ENCODE measurements at regions not wholly inside any gene's neighbourhood (a gene's known extent, or its start where the extent isn't known, plus 50 kb on each side); places are given as distances from the start of the nearest gene placed in this dataset.

- H3K79me2 ChIP-seq (ENCODE audit: insufficient read depth), result no peaks in the 10 kb centered on the region
- H3K9me3 ChIP-seq (ENCODE audit: low read depth), result no peaks in the 10 kb centered on the region
- H3K4me3 ChIP-seq, result no peak overlapping the region
- no peak overlapping the region for H3K27ac ChIP-seq
- no peaks in the 10 kb centered on the region for H3F3A ChIP-seq (ENCODE audit: insufficient read depth)
- no peaks in the 10 kb centered on the region for H3K9me2 ChIP-seq (ENCODE audit: insufficient read depth)
- H3K4me1 ChIP-seq (ENCODE audit: insufficient read depth), result no peaks in the 10 kb centered on the region
- H3K27me3 ChIP-seq (replicated peaks; ENCODE audit: insufficient read depth), result no peaks in the 10 kb centered on the region
- no peak overlapping the region for H3K4me2 ChIP-seq (ENCODE audit: unreplicated experiment)
- H3K9ac ChIP-seq, result no peak overlapping the region
- no peaks in the 10 kb centered on the region for H4K20me1 ChIP-seq (ENCODE audit: insufficient read depth)
- no peak overlapping the region for H2AFZ ChIP-seq
- TF ChIP-seq EZH2 (IDR thresholded peaks at IDR 0.05; ENCODE audit: insufficient read depth, poor library complexity, severe bottlenecking), result no peak
- DNase-seq, result no peak
- H3K36me3 ChIP-seq (ENCODE audit: low read depth), result no peaks in the 10 kb centered on the region
- 14 to 29% methylated on average over 3 of the region's 3 CpGs for WGBS, 2 experiments (ENCODE audit: low coverage in 1 of 2, low lambda C conversion rate in 2 of 2, missing lambda C conversion rate in 2 of 2)
- in situ Hi-C loops (cut with MboI), result no loop called here
Observed at GRCh38 chr7:48786951-48787350, 137.4 kb upstream of the CDC14C start.

DNA sequence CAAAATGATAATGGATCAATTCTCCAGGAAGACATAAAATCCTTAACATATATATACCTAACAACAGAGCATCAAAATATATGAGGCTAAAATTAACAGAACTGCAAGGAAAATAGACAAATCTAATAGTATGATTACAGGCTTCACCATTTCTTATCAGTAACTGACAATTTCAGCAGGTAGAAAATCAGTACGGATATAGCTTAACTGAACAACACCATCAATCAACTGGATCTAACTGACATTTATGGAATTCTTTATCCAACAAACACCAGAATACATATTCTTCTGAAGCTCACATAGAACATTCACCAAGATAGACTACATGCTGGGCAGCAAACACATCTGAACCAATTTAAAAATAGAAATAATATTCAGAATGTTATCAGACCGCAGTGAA, 121.1 kb upstream of the CDC14C start:
- TF ChIP-seq EZH2phosphoT487 (IDR thresholded peaks at IDR 0.05; ENCODE audit: insufficient read depth, low read depth) (no peak), EZH2 (IDR thresholded peaks at IDR 0.05; ENCODE audit: insufficient read depth, poor library complexity, severe bottlenecking) (no peak)
- Histone ChIP-seq H3K27ac (no peak overlapping the region), H3F3A (ENCODE audit: insufficient read depth) (no peaks in the 10 kb centered on the region), H3K9ac (no peak overlapping the region), H3K9me2 (ENCODE audit: insufficient read depth) (no peaks in the 10 kb centered on the region), H3K36me3 (ENCODE audit: low read depth) (no peaks in the 10 kb centered on the region), H3K4me2 (ENCODE audit: unreplicated experiment) (no peak overlapping the region), H2AFZ (no peak overlapping the region), H3K79me2 (ENCODE audit: insufficient read depth) (no peaks in the 10 kb centered on the region), H4K20me1 (ENCODE audit: insufficient read depth) (no peaks in the 10 kb centered on the region), H3K4me1 (ENCODE audit: insufficient read depth) (no peaks in the 10 kb centered on the region), H3K9me3 (ENCODE audit: low read depth) (no peaks in the 10 kb centered on the region), H3K4me3 (no peak overlapping the region), H3K27me3 (replicated peaks; ENCODE audit: insufficient read depth) (no peaks in the 10 kb centered on the region)
- in situ Hi-C loops (cut with MboI), result no loop called here
- no peak for DNase-seq
- WGBS, 2 experiments (ENCODE audit: low coverage in 1 of 2, low lambda C conversion rate in 2 of 2, missing lambda C conversion rate in 2 of 2), result 15 to 31% methylated on average over 2 of the region's 2 CpGs

DNA sequence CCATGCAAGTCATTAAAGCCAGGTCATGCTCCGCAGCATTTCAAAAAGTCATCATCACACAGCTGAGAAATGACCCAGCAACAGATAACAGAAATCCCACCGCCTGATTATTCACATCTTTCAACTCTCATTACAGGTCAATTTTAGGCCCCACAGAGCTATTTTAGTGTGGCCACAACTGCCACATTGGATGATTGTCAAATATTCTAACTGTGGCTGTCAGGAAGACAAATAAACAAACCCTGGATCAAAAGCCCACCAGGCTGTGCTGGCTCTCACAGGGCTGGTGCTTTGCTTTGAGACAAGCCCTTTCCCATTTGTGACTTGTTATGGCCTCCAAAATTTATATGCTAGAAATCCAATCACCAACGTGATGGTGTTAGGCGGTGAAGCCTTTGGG, 117.6 kb upstream of the CDC14C start:
- TF ChIP-seq EZH2 (IDR thresholded peaks at IDR 0.05; ENCODE audit: insufficient read depth, poor library complexity, severe bottlenecking) (no peak), EZH2phosphoT487 (IDR thresholded peaks at IDR 0.05; ENCODE audit: insufficient read depth, low read depth) (no peak)
- no peaks in the 10 kb centered on the region for H3K27me3 ChIP-seq (replicated peaks; ENCODE audit: insufficient read depth)
- no peak overlapping the region for H3K27ac ChIP-seq
- H3F3A ChIP-seq (ENCODE audit: insufficient read depth), result no peaks in the 10 kb centered on the region
- no peaks in the 10 kb centered on the region for H3K36me3 ChIP-seq (ENCODE audit: low read depth)
- no peak overlapping the region for H3K4me3 ChIP-seq
- no peaks in the 10 kb centered on the region for H3K4me1 ChIP-seq (ENCODE audit: insufficient read depth)
- no peaks in the 10 kb centered on the region for H4K20me1 ChIP-seq (ENCODE audit: insufficient read depth)
- no peaks in the 10 kb centered on the region for H3K9me2 ChIP-seq (ENCODE audit: insufficient read depth)
- DNase-seq, result no peak
- in situ Hi-C loops (cut with MboI), result no loop called here
- H2AFZ ChIP-seq, result no peak overlapping the region
- no peaks in the 10 kb centered on the region for H3K79me2 ChIP-seq (ENCODE audit: insufficient read depth)
- H3K9me3 ChIP-seq (ENCODE audit: low read depth), result no peaks in the 10 kb centered on the region
- H3K9ac ChIP-seq, result no peak overlapping the region
- 10 to 16% methylated on average over 4 of the region's 4 CpGs for WGBS, 2 experiments (ENCODE audit: low coverage in 1 of 2, low lambda C conversion rate in 2 of 2, missing lambda C conversion rate in 2 of 2)
- H3K4me2 ChIP-seq (ENCODE audit: unreplicated experiment), result no peak overlapping the region

- no peak overlapping the region for H2AFZ ChIP-seq
- no peaks in the 10 kb centered on the region for H3K4me1 ChIP-seq (ENCODE audit: insufficient read depth)
- H3F3A ChIP-seq (ENCODE audit: insufficient read depth), result no peaks in the 10 kb centered on the region
- DNase-seq, result no peak
- 36 to 43% methylated on average over 2 of the region's 2 CpGs for WGBS, 2 experiments (ENCODE audit: low coverage in 1 of 2, low lambda C conversion rate in 2 of 2, missing lambda C conversion rate in 2 of 2)
- no peaks in the 10 kb centered on the region for H3K36me3 ChIP-seq (ENCODE audit: low read depth)
- no peak overlapping the region for H3K27ac ChIP-seq
- no peaks in the 10 kb centered on the region for H3K9me2 ChIP-seq (ENCODE audit: insufficient read depth)
- H3K79me2 ChIP-seq (ENCODE audit: insufficient read depth), result no peaks in the 10 kb centered on the region
- no peaks in the 10 kb centered on the region for H3K27me3 ChIP-seq (replicated peaks; ENCODE audit: insufficient read depth)
- in situ Hi-C loops (cut with MboI), result no loop called here
- TF ChIP-seq EZH2phosphoT487 (IDR thresholded peaks at IDR 0.05; ENCODE audit: insufficient read depth, low read depth) (no peak), EZH2 (IDR thresholded peaks at IDR 0.05; ENCODE audit: insufficient read depth, poor library complexity, severe bottlenecking) (no peak)
- H3K9me3 ChIP-seq (ENCODE audit: low read depth), result no peaks in the 10 kb centered on the region
- no peak overlapping the region for H3K4me3 ChIP-seq
- H4K20me1 ChIP-seq (ENCODE audit: insufficient read depth), result no peaks in the 10 kb centered on the region
- no peak overlapping the region for H3K4me2 ChIP-seq (ENCODE audit: unreplicated experiment)
- H3K9ac ChIP-seq, result no peak overlapping the region
Observed at GRCh38 chr7:48811071-48811470, 113.3 kb upstream of the CDC14C start.

- H3K9me3 ChIP-seq (ENCODE audit: low read depth), result no peaks in the 10 kb centered on the region
- no peaks in the 10 kb centered on the region for H3F3A ChIP-seq (ENCODE audit: insufficient read depth)
- no peak for TF ChIP-seq EZH2phosphoT487 (IDR thresholded peaks at IDR 0.05; ENCODE audit: insufficient read depth, low read depth)
- no peak for TF ChIP-seq EZH2 (IDR thresholded peaks at IDR 0.05; ENCODE audit: insufficient read depth, poor library complexity, severe bottlenecking)
- H3K36me3 ChIP-seq (ENCODE audit: low read depth), result no peaks in the 10 kb centered on the region
- H3K4me3 ChIP-seq, result no peak overlapping the region
- H3K9ac ChIP-seq, result no peak overlapping the region
- no peak overlapping the region for H3K27ac ChIP-seq
- H4K20me1 ChIP-seq (ENCODE audit: insufficient read depth), result no peaks in the 10 kb centered on the region
- no peaks in the 10 kb centered on the region for H3K4me1 ChIP-seq (ENCODE audit: insufficient read depth)
- no peak overlapping the region for H3K4me2 ChIP-seq (ENCODE audit: unreplicated experiment)
- no peaks in the 10 kb centered on the region for H3K27me3 ChIP-seq (replicated peaks; ENCODE audit: insufficient read depth)
- H3K79me2 ChIP-seq (ENCODE audit: insufficient read depth), result no peaks in the 10 kb centered on the region
- in situ Hi-C loops (cut with MboI), result no loop called here
- no peak overlapping the region for H2AFZ ChIP-seq
- 8 to 20% methylated on average over 4 of the region's 4 CpGs for WGBS, 2 experiments (ENCODE audit: low coverage in 1 of 2, low lambda C conversion rate in 2 of 2, missing lambda C conversion rate in 2 of 2)
- no peak for DNase-seq
- no peaks in the 10 kb centered on the region for H3K9me2 ChIP-seq (ENCODE audit: insufficient read depth)
Observed at GRCh38 chr7:48813472-48813871, 110.9 kb upstream of the CDC14C start.

Data from GM23248 (cell line).